ENCODE measurements at regions not wholly inside any gene's neighbourhood (a gene's known extent, or its start where the extent isn't known, plus 50 kb on each side); places are given as distances from the start of the nearest gene placed in this dataset.

- DNase-seq (ENCODE audit: insufficient read length, low spot score) = no peak
- FAIRE-seq = no peak
- no peak for TF ChIP-seq POU2F2 (IDR thresholded peaks at IDR 0.05; ENCODE audit: low read depth, low read length)
- TF ChIP-seq SPI1 (IDR thresholded peaks at IDR 0.05; ENCODE audit: low read depth, low read length) = no peak
- TF ChIP-seq POLR2AphosphoS5 (IDR thresholded peaks at IDR 0.05; ENCODE audit: low read depth, low read length) = no peak
- no peak for TF ChIP-seq PAX5 (IDR thresholded peaks at IDR 0.05; ENCODE audit: insufficient read depth, low read length, severe bottlenecking)
- no peak for TF ChIP-seq TAF1 (IDR thresholded peaks at IDR 0.05; ENCODE audit: low read depth, low read length)
- no peak for TF ChIP-seq POLR2A (IDR thresholded peaks at IDR 0.05; ENCODE audit: low read depth, low read length)
Observed at GRCh38 chr6:170127151-170127550, 163.7 kb downstream of the DLL1 start.

GRCh38 chr6:170125456-170126300 is 165.2 kb downstream of the DLL1 start:
- DNase-seq (ENCODE audit: insufficient read length, low spot score) (no peak), FAIRE-seq (no peak)
- TF ChIP-seq POLR2A (IDR thresholded peaks at IDR 0.05; ENCODE audit: low read depth, low read length) (no peak), POLR2AphosphoS5 (IDR thresholded peaks at IDR 0.05; ENCODE audit: low read depth, low read length) (no peak), SPI1 (IDR thresholded peaks at IDR 0.05; ENCODE audit: low read depth, low read length) (no peak), TAF1 (IDR thresholded peaks at IDR 0.05; ENCODE audit: low read depth, low read length) (no peak)

GRCh38 chr6:170124836-170125235 is 166.0 kb downstream of the DLL1 start:
- DNase-seq (ENCODE audit: insufficient read length, low spot score) (no peak), FAIRE-seq (no peak)
- TF ChIP-seq POU2F2 (IDR thresholded peaks at IDR 0.05; ENCODE audit: low read depth, low read length) (no peak), TAF1 (IDR thresholded peaks at IDR 0.05; ENCODE audit: low read depth, low read length) (no peak)

- no peak for FAIRE-seq
- no peak for TF ChIP-seq TAF1 (IDR thresholded peaks at IDR 0.05; ENCODE audit: low read depth, low read length)
- TF ChIP-seq POU2F2 (IDR thresholded peaks at IDR 0.05; ENCODE audit: low read depth, low read length) = no peak
- no peak for TF ChIP-seq PAX5 (IDR thresholded peaks at IDR 0.05; ENCODE audit: insufficient read depth, low read length, severe bottlenecking)
- TF ChIP-seq POLR2A (IDR thresholded peaks at IDR 0.05; ENCODE audit: low read depth, low read length) = no peak
- no peak for TF ChIP-seq SPI1 (IDR thresholded peaks at IDR 0.05; ENCODE audit: low read depth, low read length)
- TF ChIP-seq POLR2AphosphoS5 (IDR thresholded peaks at IDR 0.05; ENCODE audit: low read depth, low read length) = no peak
- no peak for DNase-seq (ENCODE audit: insufficient read length, low spot score)
Observed at GRCh38 chr6:170124150-170124549, 166.7 kb downstream of the DLL1 start.

GRCh38 chr6:170122651-170123050 is 168.2 kb downstream of the DLL1 start:
- FAIRE-seq = no peak
- no peak for DNase-seq (ENCODE audit: insufficient read length, low spot score)
- TF ChIP-seq POLR2AphosphoS5 (IDR thresholded peaks at IDR 0.05; ENCODE audit: low read depth, low read length) (no peak), SPI1 (IDR thresholded peaks at IDR 0.05; ENCODE audit: low read depth, low read length) (no peak), POU2F2 (IDR thresholded peaks at IDR 0.05; ENCODE audit: low read depth, low read length) (no peak), POLR2A (IDR thresholded peaks at IDR 0.05; ENCODE audit: low read depth, low read length) (no peak), TAF1 (IDR thresholded peaks at IDR 0.05; ENCODE audit: low read depth, low read length) (no peak), PAX5 (IDR thresholded peaks at IDR 0.05; ENCODE audit: insufficient read depth, low read length, severe bottlenecking) (no peak)

- TF ChIP-seq POU2F2 (IDR thresholded peaks at IDR 0.05; ENCODE audit: low read depth, low read length) (no peak), TAF1 (IDR thresholded peaks at IDR 0.05; ENCODE audit: low read depth, low read length) (no peak)
- DNase-seq (ENCODE audit: insufficient read length, low spot score) (no peak), FAIRE-seq (no peak)
Observed at GRCh38 chr6:170117111-170117972, 173.5 kb downstream of the DLL1 start.

- TF ChIP-seq POU2F2 (IDR thresholded peaks at IDR 0.05; ENCODE audit: low read depth, low read length) = no peak
- no peak for TF ChIP-seq SPI1 (IDR thresholded peaks at IDR 0.05; ENCODE audit: low read depth, low read length)
- TF ChIP-seq POLR2A (IDR thresholded peaks at IDR 0.05; ENCODE audit: low read depth, low read length) = no peak
- no peak for TF ChIP-seq TAF1 (IDR thresholded peaks at IDR 0.05; ENCODE audit: low read depth, low read length)
- no peak for TF ChIP-seq POLR2AphosphoS5 (IDR thresholded peaks at IDR 0.05; ENCODE audit: low read depth, low read length)
- TF ChIP-seq PAX5 (IDR thresholded peaks at IDR 0.05; ENCODE audit: insufficient read depth, low read length, severe bottlenecking) = no peak
- DNase-seq (ENCODE audit: insufficient read length, low spot score) (no peak), FAIRE-seq (no peak)
Observed at GRCh38 chr6:170116636-170117035, 174.2 kb downstream of the DLL1 start.

GRCh38 chr6:170114956-170115855 is 175.7 kb downstream of the DLL1 start:
- FAIRE-seq (no peak), DNase-seq (ENCODE audit: insufficient read length, low spot score) (no peak)
- no peak for TF ChIP-seq SPI1 (IDR thresholded peaks at IDR 0.05; ENCODE audit: low read depth, low read length)
- no peak for TF ChIP-seq TAF1 (IDR thresholded peaks at IDR 0.05; ENCODE audit: low read depth, low read length)
- TF ChIP-seq POLR2A (IDR thresholded peaks at IDR 0.05; ENCODE audit: low read depth, low read length) = no peak
- TF ChIP-seq PAX5 (IDR thresholded peaks at IDR 0.05; ENCODE audit: insufficient read depth, low read length, severe bottlenecking) = no peak
